ENCODE measurements at regions not wholly inside any gene's neighbourhood (a gene's known extent, or its start where the extent isn't known, plus 50 kb on each side); places are given as distances from the start of the nearest gene placed in this dataset.
"Not testable (repeated sequence)": the region's sequence is repeated elsewhere in the genome, so short reads cannot be mapped to it uniquely, and the experiment has no call there.

DNA sequence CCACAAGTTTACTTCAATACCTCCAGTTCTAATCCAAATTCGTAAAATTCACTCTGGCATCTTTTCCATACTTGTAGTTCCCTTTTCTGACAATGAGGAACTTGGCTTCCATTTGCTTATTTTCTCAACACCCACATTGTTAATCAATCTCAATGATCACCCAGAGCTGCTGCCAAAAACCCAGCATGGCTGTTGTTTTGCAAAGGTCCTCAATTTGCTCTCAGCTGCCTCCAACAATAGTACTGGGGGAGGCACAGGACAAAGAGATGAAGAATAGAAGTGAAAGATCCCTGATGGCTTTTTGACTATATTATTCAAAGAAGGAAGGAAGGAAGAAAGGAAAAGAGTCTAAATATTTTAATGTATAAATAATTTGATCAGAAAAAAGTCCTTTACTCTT is 847.8 kb downstream of the RAPGEF2 start:
- no peaks in the 10 kb centered on the region for H3K9me3 ChIP-seq (ENCODE audit: control insufficient read depth in 1 of 2, low read length in 2 of 2)
- no peaks in the 10 kb centered on the region for H3K27me3 ChIP-seq (ENCODE audit: low read depth, low read length)
- no peaks in the 10 kb centered on the region for H3K36me3 ChIP-seq (ENCODE audit: control insufficient read depth in 1 of 2, insufficient read depth in 2 of 2, low read length in 2 of 2)
- H3K27ac ChIP-seq (ENCODE audit: low read length): no peak overlapping the region
- no peak overlapping the region for H3K4me3 ChIP-seq (ENCODE audit: low read depth in 1 of 2, low read length in 2 of 2)
- H3K4me1 ChIP-seq (ENCODE audit: control insufficient read depth in 1 of 2, insufficient read depth in 2 of 2, low read length in 2 of 2): no peaks in the 10 kb centered on the region

DNA sequence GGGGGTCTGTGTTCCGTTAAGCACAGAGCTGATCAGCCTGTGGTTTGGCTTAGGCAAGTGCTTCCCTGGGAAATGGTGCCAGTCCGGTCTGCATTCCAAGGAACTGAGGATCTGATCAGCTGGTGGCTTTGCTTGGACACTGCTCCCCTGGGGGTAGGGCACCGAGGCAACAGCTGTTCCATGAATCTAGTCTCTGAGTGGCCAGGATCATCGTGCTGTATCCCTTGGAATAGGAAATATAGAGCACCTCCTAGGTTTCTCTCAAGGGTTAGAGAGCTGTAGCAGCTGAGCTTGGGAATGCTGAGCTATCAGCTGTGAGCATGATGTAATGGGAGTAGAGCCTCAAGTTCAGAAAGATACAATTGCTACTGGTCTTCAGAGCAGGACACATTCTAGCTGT is 863.9 kb downstream of the RAPGEF2 start:
- H3K27me3 ChIP-seq (ENCODE audit: low read depth, low read length): no peaks in the 10 kb centered on the region
- H3K36me3 ChIP-seq (ENCODE audit: control insufficient read depth in 1 of 2, insufficient read depth in 2 of 2, low read length in 2 of 2): no peaks in the 10 kb centered on the region

DNA sequence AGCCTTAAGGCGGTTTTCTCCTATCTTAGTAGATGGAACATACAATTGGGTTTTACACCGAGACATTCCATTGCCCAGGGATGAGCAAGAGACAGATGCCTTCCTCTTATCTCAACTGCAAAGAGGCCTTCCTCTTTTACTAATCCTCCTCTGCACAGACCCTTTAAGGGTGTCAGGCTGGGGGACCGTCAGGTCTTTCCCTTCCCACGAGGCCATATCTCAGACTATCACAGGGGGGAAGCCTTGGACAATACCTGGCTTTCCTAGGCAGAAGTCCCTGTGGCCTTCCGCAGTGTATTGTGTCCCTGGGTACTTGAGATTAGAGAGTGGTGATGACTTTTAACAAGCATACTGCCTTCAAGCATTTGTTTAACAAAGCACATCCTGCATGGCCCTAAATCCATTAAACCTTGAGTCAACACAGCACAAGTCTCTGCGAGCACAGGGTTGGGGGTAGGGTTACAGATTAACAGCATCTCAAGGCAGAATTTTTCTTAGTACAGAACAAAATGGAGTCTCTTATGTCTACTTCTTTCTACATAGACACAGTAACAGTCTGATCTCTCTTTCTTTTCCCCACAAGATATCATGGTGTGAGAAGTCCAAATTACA is 874.1 kb downstream of the RAPGEF2 start:
- not testable (repeated sequence) for H3K36me3 ChIP-seq (ENCODE audit: control insufficient read depth in 1 of 2, insufficient read depth in 2 of 2, low read length in 2 of 2); H3K4me3 ChIP-seq (ENCODE audit: low read depth in 1 of 2, low read length in 2 of 2); H3K27me3 ChIP-seq (ENCODE audit: low read depth, low read length); H3K4me1 ChIP-seq (ENCODE audit: control insufficient read depth in 1 of 2, insufficient read depth in 2 of 2, low read length in 2 of 2); H3K27ac ChIP-seq (ENCODE audit: low read length)
- peaks cover 0 to 11% of the 10 kb centered on the region in 2 donors for H3K9me3 ChIP-seq (ENCODE audit: control insufficient read depth in 1 of 2, low read length in 2 of 2)

More for the DNA sequence above, 863.9 kb downstream of the RAPGEF2 start:
- Histone ChIP-seq H3K9me3 (ENCODE audit: control insufficient read depth in 1 of 2, low read length in 2 of 2) (no peaks in the 10 kb centered on the region), H3K27ac (ENCODE audit: low read length) (no peak overlapping the region), H3K4me3 (ENCODE audit: low read depth in 1 of 2, low read length in 2 of 2) (no peak overlapping the region), H3K4me1 (ENCODE audit: control insufficient read depth in 1 of 2, insufficient read depth in 2 of 2, low read length in 2 of 2) (no peaks in the 10 kb centered on the region)

DNA sequence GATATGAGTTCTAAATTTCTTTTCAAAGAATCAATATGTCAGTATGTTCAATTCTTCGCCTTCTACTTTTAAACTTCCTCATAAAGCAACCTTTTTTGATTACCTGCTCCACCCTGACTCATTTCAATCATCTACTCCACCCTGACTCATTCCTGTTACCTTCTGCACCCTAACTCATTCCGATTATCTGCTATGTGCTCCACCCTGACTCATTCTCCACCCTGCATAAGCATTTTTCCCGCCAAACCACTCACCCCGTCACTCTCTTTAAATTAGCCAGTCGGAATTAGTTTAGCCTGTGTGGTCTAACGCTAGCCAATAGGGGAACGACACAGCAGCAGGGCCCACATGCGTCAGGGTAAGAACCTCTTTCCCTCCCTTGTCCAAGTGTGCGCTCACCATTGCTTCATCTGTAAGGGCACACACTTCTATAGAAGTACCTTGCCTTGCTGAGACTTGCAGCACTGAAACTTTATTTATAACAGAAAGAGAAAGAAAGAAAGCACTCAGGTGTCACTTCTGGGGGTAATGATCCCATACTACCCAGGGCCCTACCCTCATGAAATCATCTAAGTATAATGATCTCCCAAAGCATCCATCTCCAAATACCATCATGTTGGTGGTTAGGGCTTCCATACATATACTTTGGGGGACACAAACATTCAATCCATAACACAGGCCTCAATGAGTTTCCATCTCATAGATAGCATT is 875.2 kb downstream of the RAPGEF2 start:
- H3K4me1 ChIP-seq (ENCODE audit: control insufficient read depth in 1 of 2, insufficient read depth in 2 of 2, low read length in 2 of 2): no peaks in the 10 kb centered on the region
- no peaks in the 10 kb centered on the region for H3K27me3 ChIP-seq (ENCODE audit: low read depth, low read length)
- peaks cover 0 to 3% of the 10 kb centered on the region in 2 donors for H3K9me3 ChIP-seq (ENCODE audit: control insufficient read depth in 1 of 2, low read length in 2 of 2)
- no peak overlapping the region for H3K4me3 ChIP-seq (ENCODE audit: low read depth in 1 of 2, low read length in 2 of 2)
- no peaks in the 10 kb centered on the region for H3K36me3 ChIP-seq (ENCODE audit: control insufficient read depth in 1 of 2, insufficient read depth in 2 of 2, low read length in 2 of 2)
- no peak overlapping the region for H3K27ac ChIP-seq (ENCODE audit: low read length)

DNA sequence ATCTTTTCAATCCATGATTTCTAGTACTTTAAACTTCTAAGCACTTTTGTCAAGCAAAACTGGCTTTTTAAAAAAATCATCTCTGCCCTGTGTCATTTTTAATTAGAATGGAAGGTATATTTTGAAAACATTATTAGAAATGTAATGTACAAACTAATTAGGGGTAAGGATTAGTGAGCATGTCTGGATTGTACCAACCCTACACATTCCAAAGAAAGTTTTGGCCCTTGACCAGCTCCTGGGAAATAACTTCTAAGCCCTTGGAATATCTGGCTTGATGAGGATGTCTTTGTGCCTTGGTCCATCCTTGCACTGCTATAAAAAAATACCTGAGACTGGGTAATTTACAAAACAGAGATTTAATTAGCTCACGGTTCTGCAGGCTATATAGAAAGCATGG is 876.5 kb downstream of the RAPGEF2 start:
- H3K36me3 ChIP-seq (ENCODE audit: control insufficient read depth in 1 of 2, insufficient read depth in 2 of 2, low read length in 2 of 2): no peaks in the 10 kb centered on the region
- no peak overlapping the region for H3K27ac ChIP-seq (ENCODE audit: low read length)
- H3K4me3 ChIP-seq (ENCODE audit: low read depth in 1 of 2, low read length in 2 of 2): no peak overlapping the region
- H3K9me3 ChIP-seq (ENCODE audit: control insufficient read depth in 1 of 2, low read length in 2 of 2): no peaks in the 10 kb centered on the region
- no peaks in the 10 kb centered on the region for H3K27me3 ChIP-seq (ENCODE audit: low read depth, low read length)
- H3K4me1 ChIP-seq (ENCODE audit: control insufficient read depth in 1 of 2, insufficient read depth in 2 of 2, low read length in 2 of 2): no peaks in the 10 kb centered on the region

DNA sequence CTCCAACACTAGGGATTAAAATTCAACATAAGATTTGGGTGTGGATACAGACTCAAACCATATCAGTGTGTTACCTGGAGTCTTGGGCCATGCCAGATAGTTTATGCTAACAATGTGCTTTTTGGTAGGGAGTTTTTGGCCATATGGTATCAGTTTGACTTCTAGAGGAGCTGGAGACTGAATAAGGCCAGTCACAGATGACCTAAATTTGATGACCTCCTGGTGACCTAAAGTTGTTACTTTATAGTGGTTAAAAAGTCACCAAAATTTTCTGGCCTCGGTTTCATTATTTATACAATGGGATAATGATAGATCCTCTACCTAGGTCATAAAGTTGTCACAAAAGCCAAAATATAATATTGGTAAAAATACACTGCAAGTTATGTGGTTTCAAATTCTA is 877.1 kb downstream of the RAPGEF2 start:
- Histone ChIP-seq H3K4me1 (ENCODE audit: control insufficient read depth in 1 of 2, insufficient read depth in 2 of 2, low read length in 2 of 2) (no peaks in the 10 kb centered on the region), H3K9me3 (ENCODE audit: control insufficient read depth in 1 of 2, low read length in 2 of 2) (no peaks in the 10 kb centered on the region), H3K36me3 (ENCODE audit: control insufficient read depth in 1 of 2, insufficient read depth in 2 of 2, low read length in 2 of 2) (no peaks in the 10 kb centered on the region), H3K27ac (ENCODE audit: low read length) (no peak overlapping the region), H3K27me3 (ENCODE audit: low read depth, low read length) (no peaks in the 10 kb centered on the region), H3K4me3 (ENCODE audit: low read depth in 1 of 2, low read length in 2 of 2) (no peak overlapping the region)

DNA sequence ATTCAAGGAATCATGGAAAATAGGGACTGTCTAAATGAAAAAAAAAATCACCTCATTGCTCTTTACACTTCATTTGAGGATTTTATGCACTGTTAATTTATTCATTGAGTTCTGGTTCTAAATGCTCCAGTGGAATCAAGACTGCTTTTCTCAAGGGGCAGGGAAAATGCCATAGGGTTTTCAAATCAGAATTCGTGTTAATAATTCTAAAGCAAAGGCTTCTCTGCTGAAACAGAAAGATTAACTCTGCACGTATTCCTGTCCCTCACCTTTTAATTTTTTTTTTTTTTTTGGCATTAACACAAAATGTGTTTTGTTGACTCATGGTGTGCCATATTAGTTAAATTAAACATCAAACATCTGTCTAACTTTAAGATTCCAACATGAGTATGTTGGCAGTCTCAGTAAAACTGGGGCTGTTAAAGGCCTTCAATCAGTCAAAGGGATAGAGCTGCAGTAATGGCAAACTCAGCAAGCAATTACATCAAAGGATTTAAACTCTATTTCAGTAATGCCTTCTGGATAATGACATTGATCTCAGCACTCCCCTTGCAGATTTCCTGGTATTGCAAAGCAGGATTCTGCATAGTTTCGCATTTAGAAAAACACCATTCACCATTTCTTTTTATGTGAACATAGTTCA is 878.1 kb downstream of the RAPGEF2 start:
- no peaks in the 10 kb centered on the region for H3K27me3 ChIP-seq (ENCODE audit: low read depth, low read length)
- no peaks in the 10 kb centered on the region for H3K36me3 ChIP-seq (ENCODE audit: control insufficient read depth in 1 of 2, insufficient read depth in 2 of 2, low read length in 2 of 2)
- H3K9me3 ChIP-seq (ENCODE audit: control insufficient read depth in 1 of 2, low read length in 2 of 2): no peaks in the 10 kb centered on the region
- no peaks in the 10 kb centered on the region for H3K4me1 ChIP-seq (ENCODE audit: control insufficient read depth in 1 of 2, insufficient read depth in 2 of 2, low read length in 2 of 2)
- H3K27ac ChIP-seq (ENCODE audit: low read length): no peak overlapping the region
- no peak overlapping the region for H3K4me3 ChIP-seq (ENCODE audit: low read depth in 1 of 2, low read length in 2 of 2)

DNA sequence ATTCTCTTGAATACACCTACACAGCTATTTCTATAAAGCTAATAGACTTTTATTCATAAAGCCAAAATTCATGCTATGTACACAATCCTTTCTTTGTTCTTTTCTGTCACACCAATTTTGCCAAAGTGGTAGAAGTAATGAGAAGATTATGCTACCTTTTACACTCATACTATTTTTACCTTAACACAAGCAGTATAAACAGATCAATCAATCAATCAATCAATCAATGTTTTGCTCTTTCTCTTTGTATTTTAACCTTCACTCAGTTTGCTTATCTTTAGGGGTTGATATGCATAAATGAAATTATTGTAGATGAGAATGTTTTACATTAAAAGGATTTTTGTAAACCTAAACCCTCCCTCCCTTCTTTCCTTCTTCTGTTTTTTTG is 878.6 kb downstream of the RAPGEF2 start:
- Histone ChIP-seq H3K27ac (ENCODE audit: low read length) (no peak overlapping the region), H3K4me1 (ENCODE audit: control insufficient read depth in 1 of 2, insufficient read depth in 2 of 2, low read length in 2 of 2) (no peaks in the 10 kb centered on the region), H3K36me3 (ENCODE audit: control insufficient read depth in 1 of 2, insufficient read depth in 2 of 2, low read length in 2 of 2) (no peaks in the 10 kb centered on the region), H3K4me3 (ENCODE audit: low read depth in 1 of 2, low read length in 2 of 2) (no peak overlapping the region), H3K27me3 (ENCODE audit: low read depth, low read length) (no peaks in the 10 kb centered on the region), H3K9me3 (ENCODE audit: control insufficient read depth in 1 of 2, low read length in 2 of 2) (no peaks in the 10 kb centered on the region)

DNA sequence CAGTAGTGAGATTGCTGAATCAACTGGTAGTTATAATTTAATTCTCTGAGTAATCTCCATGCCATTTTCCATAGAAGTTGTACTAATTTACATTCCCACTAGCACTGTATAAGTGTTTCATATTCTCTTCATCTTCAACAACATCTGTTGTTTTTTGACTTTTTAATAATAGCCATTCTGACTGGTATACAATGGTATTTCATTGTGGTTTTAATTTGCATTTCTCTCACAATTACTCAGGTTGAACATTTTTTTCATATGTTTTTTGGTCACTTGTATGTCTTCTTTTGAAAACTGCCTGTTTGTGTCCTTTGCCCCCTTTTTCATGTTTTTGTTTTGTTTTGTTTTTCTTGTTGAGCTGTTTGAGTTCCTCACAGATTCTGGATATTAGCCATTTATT is 880.2 kb downstream of the RAPGEF2 start:
- Histone ChIP-seq H3K27me3 (ENCODE audit: low read depth, low read length) (no peaks in the 10 kb centered on the region), H3K4me1 (ENCODE audit: control insufficient read depth in 1 of 2, insufficient read depth in 2 of 2, low read length in 2 of 2) (no peaks in the 10 kb centered on the region), H3K36me3 (ENCODE audit: control insufficient read depth in 1 of 2, insufficient read depth in 2 of 2, low read length in 2 of 2) (no peaks in the 10 kb centered on the region), H3K4me3 (ENCODE audit: low read depth in 1 of 2, low read length in 2 of 2) (no peak overlapping the region), H3K27ac (ENCODE audit: low read length) (no peak overlapping the region), H3K9me3 (ENCODE audit: control insufficient read depth in 1 of 2, low read length in 2 of 2) (no peaks in the 10 kb centered on the region)

DNA sequence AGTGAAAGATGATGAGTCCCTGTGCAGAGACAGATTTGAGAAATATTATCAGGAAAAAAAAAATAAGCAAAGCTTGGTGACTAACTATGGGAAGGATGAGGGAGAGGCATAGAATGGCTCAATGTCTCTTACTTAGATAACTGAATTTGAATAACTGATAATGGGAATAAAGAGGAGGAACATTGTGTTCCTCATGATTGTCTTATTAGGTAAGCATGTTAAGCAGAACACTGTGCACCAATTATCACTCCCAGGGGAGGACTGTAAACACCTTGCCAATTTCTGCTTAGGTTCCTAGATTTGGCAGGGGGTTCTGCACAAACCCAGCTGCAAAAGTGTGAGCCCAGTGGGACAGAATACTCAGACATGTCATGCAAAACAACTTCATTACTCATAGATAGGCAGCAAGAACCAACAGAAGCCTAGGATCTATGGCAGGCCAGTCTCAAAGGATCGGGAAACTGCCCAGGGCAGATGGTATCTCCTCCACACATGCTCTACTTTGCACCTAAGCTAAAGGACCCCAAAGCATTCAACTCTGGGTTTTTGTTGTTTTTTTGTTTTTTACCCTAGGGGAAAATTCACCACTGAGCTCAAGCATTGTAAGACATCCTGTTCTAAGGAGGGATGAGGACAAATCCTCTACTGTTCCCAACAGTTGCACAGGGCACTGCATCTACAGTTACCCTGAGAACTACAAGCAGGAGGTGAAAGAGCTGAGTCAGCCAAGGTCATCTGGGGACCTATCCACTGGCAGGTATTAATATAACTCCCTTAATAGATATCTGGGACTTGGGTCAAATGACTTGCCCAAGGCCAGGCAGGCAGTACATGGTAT is 907.0 kb downstream of the RAPGEF2 start:
- Histone ChIP-seq H3K9me3 (ENCODE audit: control insufficient read depth in 1 of 2, low read length in 2 of 2) (no peaks in the 10 kb centered on the region), H3K4me3 (ENCODE audit: low read depth in 1 of 2, low read length in 2 of 2) (no peak overlapping the region), H3K36me3 (ENCODE audit: control insufficient read depth in 1 of 2, insufficient read depth in 2 of 2, low read length in 2 of 2) (no peaks in the 10 kb centered on the region), H3K27ac (ENCODE audit: low read length) (no peak overlapping the region), H3K4me1 (ENCODE audit: control insufficient read depth in 1 of 2, insufficient read depth in 2 of 2, low read length in 2 of 2) (no peaks in the 10 kb centered on the region), H3K27me3 (ENCODE audit: low read depth, low read length) (no peaks in the 10 kb centered on the region)

DNA sequence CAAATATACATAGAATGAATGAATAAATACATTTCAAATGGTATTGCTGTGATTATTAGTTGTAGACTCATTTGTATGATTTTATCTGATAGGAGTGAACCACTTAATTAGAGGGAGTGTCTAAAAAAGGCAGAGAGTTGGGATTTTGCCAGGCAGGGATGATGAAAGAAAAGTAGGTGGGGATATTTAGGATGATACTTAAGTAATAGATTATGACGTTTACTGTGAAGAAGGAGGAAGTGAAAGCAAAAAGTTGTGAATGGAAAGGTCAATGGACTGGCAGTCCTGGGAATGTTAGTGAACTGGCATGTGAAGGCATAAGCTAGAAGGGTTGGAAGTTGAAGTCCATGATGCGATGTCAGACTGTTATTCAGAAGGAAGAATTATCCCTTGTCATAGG is 917.1 kb downstream of the RAPGEF2 start:
- no peaks in the 10 kb centered on the region for H3K27me3 ChIP-seq (ENCODE audit: low read depth, low read length)
- no peak overlapping the region for H3K27ac ChIP-seq (ENCODE audit: low read length)
- H3K4me3 ChIP-seq (ENCODE audit: low read depth in 1 of 2, low read length in 2 of 2): no peak overlapping the region
- no peaks in the 10 kb centered on the region for H3K9me3 ChIP-seq (ENCODE audit: control insufficient read depth in 1 of 2, low read length in 2 of 2)
- H3K4me1 ChIP-seq (ENCODE audit: control insufficient read depth in 1 of 2, insufficient read depth in 2 of 2, low read length in 2 of 2): no peaks in the 10 kb centered on the region
- no peaks in the 10 kb centered on the region for H3K36me3 ChIP-seq (ENCODE audit: control insufficient read depth in 1 of 2, insufficient read depth in 2 of 2, low read length in 2 of 2)
